Pancreas (tissue), 10 donors: ENCODE measurements at regions not wholly inside any gene's neighbourhood (a gene's known extent, or its start where the extent isn't known, plus 50 kb on each side); places are given as distances from the start of the nearest gene placed in this dataset.

ENCODE experiments used
- ATAC-seq, 4 donors: fragments of 200-7000 bp; cut with Tn5 transposase; one replicate each; pipeline versions ENCODE4 v1.8.0 to v1.9.1; 2020; ENCODE audit warnings: mild to moderate bottlenecking in 4 of 4, moderate library complexity in 4 of 4
- DNase-seq, 6 donors: peaks; one replicate each; pipeline ENCODE4 v3.0.0-alpha.2; 2020
- FAIRE-seq: peaks from 2 replicates; lab custom pipeline; 2012; peaks lifted over from hg19 to GRCh38; lab: Jason Lieb, UNC
- H3K27ac ChIP-seq, 4 donors: fragments of 200-600 bp; sonication (generic); 1 replicate in 3 of 4; 2 replicates in 1 of 4; pipeline versions ENCODE4 v1.5.0 to v1.8.0; 2020
- H3K27me3 ChIP-seq, 4 donors: fragments of 200-600 bp; one replicate each; pipeline ENCODE4 v1.8.0; 2021
- H3K36me3 ChIP-seq, 3 donors: fragments of 200-600 bp; sonication (generic) in 1 of 3; one replicate each; pipeline versions ENCODE4 v1.5.0 to v1.8.0; 2020 to 2021
- H3K4me1 ChIP-seq, 3 donors: fragments of 200-600 bp; one replicate each; pipeline ENCODE4 v1.8.0; 2021
- H3K4me3 ChIP-seq, 4 donors: fragments of 200-600 bp; sonication (generic) in 2 of 4; one replicate each; pipeline versions ENCODE4 v1.5.0 to v1.8.0; 2020 to 2021
- H3K9me3 ChIP-seq, 4 donors: fragments of 200-600 bp; one replicate each; pipeline ENCODE4 v1.8.0; 2021
- WGBS, 2 donors: extraction: QIAGEN DNeasy Blood & Tissue Kit; methylation state at CpG; one replicate each; pipeline ENCODE4 v1.1.7; 2013; 5-methylcytosine and 5-hydroxymethylcytosine counted together
- intact Hi-C, 3 donors: fragments of 100-400 bp; cut with DNase I; formaldehyde crosslinking; loops; one replicate each; pipeline versions ENCODE4 v1.11.1 to v1.14.2; 2022
- TF ChIP-seq, protein P1 (sequence below), 4 donors: fragments of 200-600 bp; sonication (generic) in 3 of 4; IDR thresholded peaks; one replicate each; pipeline versions ENCODE4 v1.5.0 to v1.8.0; 2021; ENCODE audit warnings: antibody characterized with exemption in 4 of 4
- donor health status: healthy with polysubstance abuse.
- donor health status: DM: no; HTN: no; CAD: no; lungs with moderate emphysema.
- donor health status: DM: no; HTN: no; CAD: no.
- donor health status: control.
- donor health status: control.
- donor health status: Bipolar disorder and iron deficiency.
- donor health status: DM: yes; HTN: yes; CAD: no.
- donor health status: DM: no; HTN: no; CAD: no.
- donor health status: DM: no; HTN: no; CAD: no.
- donor health status: DM: yes; HTN: yes; CAD: no.

DNA sequence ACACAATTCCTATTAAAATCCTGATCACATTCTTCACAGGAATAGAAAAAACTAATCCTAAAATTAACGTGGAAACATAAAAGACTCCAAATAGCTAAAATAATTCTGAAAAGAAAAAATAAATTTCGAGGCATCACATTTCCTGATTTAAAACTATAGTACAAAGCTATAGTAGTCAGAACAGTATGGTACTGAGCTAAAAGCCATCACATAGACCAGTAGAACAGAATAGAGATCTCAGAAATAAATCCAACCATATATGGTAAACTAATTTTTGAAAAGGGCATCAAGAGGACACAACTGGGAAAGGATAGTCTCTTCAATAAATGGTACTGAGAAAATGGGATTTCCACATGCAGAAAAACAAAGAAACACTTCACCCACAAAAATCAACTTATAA is 125.2 kb upstream of the DAAM1 start:
- WGBS, 2 donors, result 45 to 52% methylated on average over 2 of the region's 2 CpGs
- ATAC-seq (no peak), FAIRE-seq (no peak), DNase-seq (no peak)
- H3K4me1 ChIP-seq, result no peaks in the 10 kb centered on the region
- H3K36me3 ChIP-seq, result no peaks in the 10 kb centered on the region
- intact Hi-C loops, result no loop called here
- no peaks in the 10 kb centered on the region for H3K27me3 ChIP-seq
- no peak overlapping the region for H3K27ac ChIP-seq
- TF ChIP-seq, protein P1, sequence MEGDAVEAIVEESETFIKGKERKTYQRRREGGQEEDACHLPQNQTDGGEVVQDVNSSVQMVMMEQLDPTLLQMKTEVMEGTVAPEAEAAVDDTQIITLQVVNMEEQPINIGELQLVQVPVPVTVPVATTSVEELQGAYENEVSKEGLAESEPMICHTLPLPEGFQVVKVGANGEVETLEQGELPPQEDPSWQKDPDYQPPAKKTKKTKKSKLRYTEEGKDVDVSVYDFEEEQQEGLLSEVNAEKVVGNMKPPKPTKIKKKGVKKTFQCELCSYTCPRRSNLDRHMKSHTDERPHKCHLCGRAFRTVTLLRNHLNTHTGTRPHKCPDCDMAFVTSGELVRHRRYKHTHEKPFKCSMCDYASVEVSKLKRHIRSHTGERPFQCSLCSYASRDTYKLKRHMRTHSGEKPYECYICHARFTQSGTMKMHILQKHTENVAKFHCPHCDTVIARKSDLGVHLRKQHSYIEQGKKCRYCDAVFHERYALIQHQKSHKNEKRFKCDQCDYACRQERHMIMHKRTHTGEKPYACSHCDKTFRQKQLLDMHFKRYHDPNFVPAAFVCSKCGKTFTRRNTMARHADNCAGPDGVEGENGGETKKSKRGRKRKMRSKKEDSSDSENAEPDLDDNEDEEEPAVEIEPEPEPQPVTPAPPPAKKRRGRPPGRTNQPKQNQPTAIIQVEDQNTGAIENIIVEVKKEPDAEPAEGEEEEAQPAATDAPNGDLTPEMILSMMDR (IDR thresholded peaks at IDR 0.05), result no peak
- no peak overlapping the region for H3K4me3 ChIP-seq
- no peaks in the 10 kb centered on the region for H3K9me3 ChIP-seq

DNA sequence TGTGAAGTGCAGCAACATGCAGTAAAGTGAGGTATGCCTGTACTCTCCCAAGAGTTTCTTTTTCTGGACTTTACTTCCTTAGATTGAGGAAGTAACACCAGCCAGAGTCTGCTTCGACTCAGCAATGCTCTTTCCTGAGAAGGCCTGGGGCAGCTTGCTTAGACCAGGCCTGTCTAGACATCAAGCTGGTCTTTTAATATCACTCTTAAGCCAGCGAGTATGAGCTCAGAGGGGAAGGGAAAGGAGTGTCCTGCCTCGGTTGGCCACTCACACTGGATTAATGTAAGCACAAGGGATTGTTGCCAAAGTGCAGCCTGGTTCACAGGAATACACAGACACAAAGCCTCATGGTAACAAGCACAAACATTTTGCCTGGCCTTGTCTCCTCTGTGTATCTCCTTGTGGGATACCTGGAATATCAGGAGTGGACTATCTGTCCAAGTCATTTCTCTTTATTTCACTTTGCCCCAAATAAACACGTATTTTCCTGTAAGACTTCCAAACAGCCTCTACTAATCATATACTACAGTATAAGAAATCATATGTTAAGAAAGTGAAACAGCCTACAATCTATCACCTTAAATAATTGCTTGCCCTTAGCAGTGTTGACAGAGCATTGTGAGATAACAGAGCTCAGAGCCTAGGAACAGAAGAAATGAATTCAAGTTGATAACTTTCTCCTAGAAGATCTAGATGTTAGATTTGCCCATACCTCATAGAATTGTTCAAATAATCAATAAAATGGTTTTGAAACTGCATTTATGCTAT is 121.2 kb upstream of the DAAM1 start:
- intact Hi-C loops, result no loop called here
- FAIRE-seq (no peak), ATAC-seq (peak in 1 of 4 donors; percentile 21), DNase-seq (no peak)
- Histone ChIP-seq H3K36me3 (no peaks in the 10 kb centered on the region), H3K4me3 (no peak overlapping the region), H3K9me3 (no peaks in the 10 kb centered on the region), H3K4me1 (no peaks in the 10 kb centered on the region), H3K27me3 (no peaks in the 10 kb centered on the region), H3K27ac (no peak overlapping the region)
- WGBS, 2 donors, result 42 to 53% methylated on average over 4 of the region's 4 CpGs
- TF ChIP-seq, protein P1 (IDR thresholded peaks at IDR 0.05), result no peak

DNA sequence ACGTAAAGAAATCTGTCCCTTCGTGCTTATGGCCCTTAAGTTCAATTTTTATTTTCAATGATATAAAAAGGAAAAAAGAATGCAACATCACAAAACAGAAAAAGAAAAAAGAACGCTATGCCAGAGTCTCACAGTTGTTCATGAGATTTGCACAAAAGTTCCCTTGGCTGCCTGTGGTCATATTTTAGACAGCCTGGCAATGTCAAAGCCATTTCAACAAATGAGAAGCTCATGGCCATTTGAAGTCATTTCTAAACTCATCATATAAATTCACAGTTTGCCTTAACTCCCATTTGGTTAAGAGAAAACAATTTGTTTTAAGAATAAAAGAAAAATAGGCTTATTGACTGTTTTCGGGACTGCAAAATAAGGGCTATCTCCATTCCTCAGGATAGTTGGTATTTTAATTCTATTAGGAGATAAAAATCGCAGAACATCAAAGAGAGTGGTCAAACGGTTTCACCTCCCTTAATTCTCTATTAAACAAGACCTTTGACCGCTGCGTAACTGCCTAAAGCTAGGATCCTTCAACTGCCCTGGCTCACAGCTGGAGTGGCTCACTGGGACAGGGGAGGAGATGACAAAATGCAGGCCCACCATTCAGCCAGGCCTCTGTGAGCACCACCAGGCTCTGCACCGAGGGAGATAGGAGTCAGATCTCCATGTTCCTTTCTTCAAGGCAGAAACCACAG is 119.2 kb upstream of the DAAM1 start:
- no peak overlapping the region for H3K27ac ChIP-seq

DNA sequence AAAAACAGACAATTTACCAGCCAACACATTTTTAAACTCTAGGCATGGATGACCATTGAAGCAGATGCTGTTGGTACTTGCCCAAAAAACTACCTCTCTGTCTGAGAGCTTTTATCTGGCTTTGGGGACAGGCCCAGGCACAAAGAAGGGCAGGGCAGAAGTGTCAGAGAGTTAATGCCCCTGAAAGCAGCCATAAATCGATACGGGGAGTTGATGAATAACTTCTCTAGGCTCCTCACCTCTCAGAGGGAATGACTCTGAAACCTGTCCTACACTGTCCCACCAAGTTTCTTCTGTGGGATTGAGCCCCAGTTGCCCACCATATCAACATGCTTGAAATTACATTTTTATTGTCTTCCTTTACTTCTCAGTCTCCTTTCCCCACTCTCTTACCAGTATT is 113.0 kb upstream of the DAAM1 start:
- Histone ChIP-seq H3K4me3 (no peak overlapping the region), H3K27ac (no peak overlapping the region), H3K9me3 (no peaks in the 10 kb centered on the region), H3K4me1 (no peaks in the 10 kb centered on the region), H3K27me3 (no peaks in the 10 kb centered on the region), H3K36me3 (no peaks in the 10 kb centered on the region)
- intact Hi-C loops, result no loop called here
- 26 to 28% methylated on average over 2 of the region's 2 CpGs for WGBS, 2 donors
- DNase-seq (no peak), ATAC-seq (no peak), FAIRE-seq (no peak)
- TF ChIP-seq, protein P1 (IDR thresholded peaks at IDR 0.05), result no peak

More for the DNA sequence above, 119.2 kb upstream of the DAAM1 start:
- DNase-seq (no peak), FAIRE-seq (no peak), ATAC-seq (no peak)
- 77 to 78% methylated on average over 9 of the region's 9 CpGs for WGBS, 2 donors
- Histone ChIP-seq H3K36me3 (no peaks in the 10 kb centered on the region), H3K9me3 (no peaks in the 10 kb centered on the region), H3K27me3 (no peaks in the 10 kb centered on the region), H3K4me3 (no peak overlapping the region), H3K4me1 (no peaks in the 10 kb centered on the region)
- intact Hi-C loops, result no loop called here
- TF ChIP-seq, protein P1 (IDR thresholded peaks at IDR 0.05), result no peak

DNA sequence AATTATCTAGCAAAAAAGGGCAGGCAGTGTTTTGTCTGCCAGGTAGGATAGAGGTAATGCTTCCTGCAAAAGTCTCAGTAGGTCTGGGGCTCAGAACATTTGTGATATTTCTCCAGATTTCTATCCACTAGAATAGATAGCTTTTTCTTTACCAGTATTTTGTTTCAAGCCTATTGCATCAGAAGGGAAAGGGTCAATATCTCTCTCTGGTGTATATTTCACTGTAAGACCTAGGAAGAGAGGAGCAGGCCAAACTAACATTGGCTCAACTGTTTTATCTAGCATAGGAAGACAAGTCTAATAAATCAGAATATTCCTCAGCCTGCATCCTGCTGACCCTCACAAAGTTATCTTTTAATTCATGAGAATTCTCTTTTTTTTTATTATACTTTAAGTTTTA is 106.7 kb upstream of the DAAM1 start:
- Histone ChIP-seq H3K9me3 (no peaks in the 10 kb centered on the region), H3K4me3 (no peak overlapping the region), H3K4me1 (no peaks in the 10 kb centered on the region), H3K27ac (no peak overlapping the region), H3K36me3 (no peaks in the 10 kb centered on the region), H3K27me3 (no peaks in the 10 kb centered on the region)
- FAIRE-seq (no peak), ATAC-seq (no peak), DNase-seq (no peak)
- TF ChIP-seq, protein P1 (IDR thresholded peaks at IDR 0.05), result no peak
- intact Hi-C loops, result no loop called here
